Skeletal muscle cell (primary cell): ENCODE measurements at regions not wholly inside any gene's neighbourhood (a gene's known extent, or its start where the extent isn't known, plus 50 kb on each side); places are given as distances from the start of the nearest gene placed in this dataset.

Experiments used
- DNase-seq: peaks from one replicate; pipeline ENCODE4 v3.0.0-alpha.2; 2010; ENCODE audit warnings: low read depth
- H3K4me3 ChIP-seq: 2 replicates; pipeline ENCODE4 v1.5.1; 2011; ENCODE audit warnings: low read depth, mild to moderate bottlenecking, control low read depth, low read length, moderate library complexity

DNA sequence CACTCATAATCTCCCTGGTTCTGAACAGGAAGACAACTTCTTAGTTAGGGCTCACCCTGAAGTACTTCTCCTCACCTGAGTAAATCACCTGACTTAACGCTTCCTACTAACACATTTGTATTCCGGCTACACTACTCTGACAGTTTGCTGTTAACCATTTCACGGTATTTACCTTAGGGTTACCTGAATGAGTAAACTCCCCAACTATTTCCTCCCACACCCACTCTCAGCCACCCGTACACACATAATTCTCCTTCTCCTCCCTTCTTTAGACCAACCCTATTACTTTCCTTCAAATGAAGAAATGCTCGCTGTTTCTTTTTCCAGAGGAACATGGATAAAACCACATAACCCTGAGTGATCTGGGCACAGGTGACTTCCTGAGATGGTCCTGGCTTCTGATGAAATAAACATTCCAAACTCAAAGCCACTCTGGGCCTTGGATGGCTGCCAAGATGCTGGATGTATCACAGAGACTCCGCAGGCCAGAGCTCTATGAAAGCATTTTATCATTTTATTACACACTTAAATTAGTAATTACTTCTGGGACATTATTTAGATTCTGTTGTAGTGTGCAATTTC, 183.6 kb upstream of the ATP11B start:
- H3K4me3 ChIP-seq, result no peak overlapping the region
- no peak for DNase-seq

DNA sequence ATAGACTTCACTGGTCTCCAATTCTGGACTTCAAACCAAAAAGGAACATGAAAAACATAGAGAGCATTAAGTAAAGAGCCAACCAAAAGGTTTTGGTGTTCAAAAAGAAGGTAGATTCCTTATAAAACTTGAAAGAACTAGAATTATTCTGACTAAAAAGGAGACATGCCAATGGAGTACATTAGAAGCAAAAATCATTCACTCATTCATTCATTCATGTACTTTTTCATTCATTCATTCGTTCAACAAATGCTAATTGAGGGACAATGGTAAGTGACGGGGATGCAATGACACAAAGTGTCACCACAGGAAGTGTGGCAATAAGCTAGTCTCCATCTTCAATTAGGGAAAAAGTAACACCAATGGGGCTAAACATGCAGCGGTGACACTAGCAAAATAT, 181.0 kb upstream of the ATP11B start:
- no peak for DNase-seq
- H3K4me3 ChIP-seq, result no peak overlapping the region

GRCh38 chr3:182617500-182617899, 175.8 kb upstream of the ATP11B start:
- no peak for DNase-seq
- no peak overlapping the region for H3K4me3 ChIP-seq

GRCh38 chr3:182618085-182618732, 175.1 kb upstream of the ATP11B start:
- no peak overlapping the region for H3K4me3 ChIP-seq
- no peak for DNase-seq

- DNase-seq, result peak; percentile 27
- no peak overlapping the region for H3K4me3 ChIP-seq
These were observed 174.2 kb upstream of the ATP11B start for GRCh38 chr3:182618981-182619591.

- DNase-seq, result no peak
- no peak overlapping the region for H3K4me3 ChIP-seq
These were observed 172.4 kb upstream of the ATP11B start for GRCh38 chr3:182620723-182621434.

DNA sequence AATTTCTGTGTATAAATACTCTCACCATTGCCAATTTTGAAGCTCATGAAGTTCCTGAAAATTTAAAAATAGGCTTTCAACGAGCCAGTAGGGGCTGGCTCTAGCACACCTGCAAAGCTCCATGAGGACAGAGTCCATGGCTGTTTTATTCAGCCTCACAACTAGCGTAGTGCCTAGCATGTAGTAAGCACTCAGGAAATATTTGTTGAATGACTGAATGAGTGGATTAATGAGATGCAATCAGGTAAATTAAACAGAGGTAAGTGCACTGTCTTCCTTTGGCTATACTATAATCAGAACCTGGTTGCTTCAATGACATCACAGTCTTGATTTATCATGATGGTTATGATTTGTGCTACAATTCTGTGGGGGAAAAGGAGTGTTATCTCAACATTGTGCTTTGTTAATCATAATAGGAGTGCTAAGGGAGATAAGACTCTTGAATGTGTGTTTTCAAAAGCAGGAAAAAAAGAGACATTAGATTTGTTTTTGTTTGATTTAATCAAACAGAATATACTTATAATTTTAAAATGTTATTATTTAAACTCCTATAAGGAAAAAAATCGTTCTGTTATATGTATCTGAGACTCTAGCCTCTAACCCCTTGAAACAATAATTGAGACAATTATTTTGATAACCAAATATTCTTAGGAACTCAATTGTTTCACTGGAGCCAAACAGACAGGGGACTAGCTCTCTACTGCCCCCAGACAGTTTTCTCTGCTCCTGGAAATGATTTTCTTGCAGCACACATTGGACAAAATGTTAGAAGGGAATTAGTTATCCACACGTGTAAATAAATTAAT, 171.7 kb upstream of the ATP11B start:
- H3K4me3 ChIP-seq, result no peak overlapping the region
- DNase-seq, result no peak

GRCh38 chr3:182622241-182622545, 171.1 kb upstream of the ATP11B start:
- no peak overlapping the region for H3K4me3 ChIP-seq
- no peak for DNase-seq

- DNase-seq, result no peak
- H3K4me3 ChIP-seq, result no peak overlapping the region
These were observed 166.5 kb upstream of the ATP11B start for GRCh38 chr3:182626484-182627467.

DNA sequence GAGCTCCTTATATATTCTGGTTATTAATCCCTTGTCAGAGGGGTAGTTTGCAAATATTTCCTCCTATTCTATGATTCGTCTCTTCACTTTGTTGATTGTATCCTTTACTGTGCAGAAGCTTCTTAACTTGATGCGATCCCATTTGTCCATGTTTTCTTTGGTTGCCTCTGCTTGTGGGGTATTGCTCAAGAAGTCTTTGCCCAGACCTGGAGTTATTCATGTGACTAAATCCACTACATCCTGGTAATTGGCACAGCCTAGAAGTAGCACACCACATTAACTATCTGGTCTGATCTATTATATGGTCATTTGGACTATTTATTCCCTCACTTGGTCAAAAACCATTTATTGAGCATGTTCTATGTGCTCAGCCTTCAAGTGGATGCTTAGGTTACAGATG, 164.8 kb upstream of the ATP11B start:
- no peak for DNase-seq
- H3K4me3 ChIP-seq, result no peak overlapping the region

DNA sequence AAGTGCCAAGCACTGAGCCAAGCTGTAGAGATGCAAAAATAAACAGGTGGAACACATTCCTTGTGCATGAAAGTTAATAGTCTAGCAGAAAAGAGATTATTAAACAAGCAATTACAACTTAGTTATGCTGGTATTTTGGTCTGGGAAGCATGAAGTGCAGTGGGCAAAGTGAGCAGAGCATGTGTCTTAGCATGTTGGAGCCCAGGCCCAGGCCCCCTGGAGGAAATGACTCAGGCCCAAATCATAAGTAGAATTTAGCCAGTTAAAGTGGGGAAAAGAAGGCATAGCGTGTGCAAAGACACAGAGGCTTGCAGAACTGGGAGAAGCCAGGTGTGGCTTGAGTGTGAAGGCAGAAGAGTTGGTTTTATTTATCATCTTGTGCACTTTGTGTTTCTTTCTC, 163.8 kb upstream of the ATP11B start:
- H3K4me3 ChIP-seq, result no peak overlapping the region
- no peak for DNase-seq

DNA sequence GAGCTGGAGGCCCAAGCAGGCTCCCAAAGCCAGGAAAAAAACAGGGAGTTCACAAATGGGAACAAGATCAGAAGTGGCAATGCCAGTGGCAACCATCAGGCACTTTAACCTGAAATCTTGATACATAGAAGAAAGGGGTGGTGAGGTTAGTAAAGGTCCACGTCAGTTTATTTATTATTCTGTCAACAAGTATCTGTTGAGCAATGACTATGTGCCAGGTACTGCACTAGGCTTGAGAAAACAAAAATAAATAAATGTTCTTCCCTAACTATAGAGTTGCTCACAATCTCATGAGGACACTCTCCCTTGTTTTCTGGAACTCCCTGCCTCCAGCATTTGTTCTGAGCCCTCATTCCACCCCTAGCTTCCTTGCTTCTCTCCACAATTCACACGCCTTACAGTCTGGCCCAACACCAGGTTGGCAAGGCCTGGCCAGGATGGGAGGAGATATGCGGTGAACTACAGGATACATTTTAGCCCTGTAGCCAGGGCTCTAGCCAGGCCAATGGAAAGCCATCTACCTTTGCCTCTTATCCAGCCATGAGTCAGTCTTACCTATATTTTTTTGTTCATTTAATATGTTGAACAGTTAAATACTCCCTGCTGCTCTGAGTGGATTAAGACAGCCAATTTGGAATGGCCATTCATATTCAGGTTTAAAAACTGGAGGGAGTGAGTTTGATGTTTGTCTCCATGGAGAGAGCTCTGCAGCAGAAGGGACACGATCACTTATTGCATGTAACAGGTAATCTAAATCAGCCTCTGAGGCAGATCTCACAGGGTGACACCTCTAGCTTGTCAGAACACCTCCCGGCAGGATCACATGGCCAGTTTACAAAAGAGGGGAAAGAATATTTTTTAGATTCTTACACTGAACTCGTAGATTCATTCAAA, 161.9 kb upstream of the ATP11B start:
- DNase-seq, result no peak
- no peak overlapping the region for H3K4me3 ChIP-seq

GRCh38 chr3:182632077-182632393, 161.3 kb upstream of the ATP11B start:
- DNase-seq, result no peak
- no peak overlapping the region for H3K4me3 ChIP-seq

- H3K4me3 ChIP-seq, result no peak overlapping the region
- DNase-seq, result no peak
These were observed 160.1 kb upstream of the ATP11B start for GRCh38 chr3:182633186-182633585.

DNA sequence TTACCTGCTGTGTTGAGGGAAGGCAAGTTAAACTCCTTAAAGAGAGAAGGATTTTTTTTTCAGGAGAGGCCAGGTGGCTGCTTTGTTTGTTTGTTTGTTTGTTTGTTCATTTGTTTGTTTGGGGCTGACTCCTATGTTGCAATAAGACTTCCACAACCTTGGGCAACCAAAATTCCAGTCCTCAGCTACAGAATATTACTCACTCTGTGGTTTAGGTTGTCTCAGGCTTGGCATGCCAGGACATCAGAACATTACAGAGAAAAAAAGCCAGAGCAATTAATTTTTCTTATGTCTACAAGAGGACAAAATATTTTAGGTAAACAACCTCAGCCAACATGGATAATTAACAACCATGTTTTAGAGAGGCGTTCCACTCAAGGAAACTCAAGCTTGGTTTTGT, 156.7 kb upstream of the ATP11B start:
- DNase-seq, result no peak
- no peak overlapping the region for H3K4me3 ChIP-seq

GRCh38 chr3:182637350-182638110, 155.8 kb upstream of the ATP11B start:
- H3K4me3 ChIP-seq, result no peak overlapping the region

GRCh38 chr3:182644013-182644412, 149.3 kb upstream of the ATP11B start:
- DNase-seq, result no peak
- H3K4me3 ChIP-seq, result no peak overlapping the region

More at GRCh38 chr3:182637350-182638110, 155.8 kb upstream of the ATP11B start:
- no peak for DNase-seq
